B cell (primary cell): ENCODE measurements at regions not wholly inside any gene's neighbourhood (a gene's known extent, or its start where the extent isn't known, plus 50 kb on each side); places are given as distances from the start of the nearest gene placed in this dataset.

Experiments used
- ATAC-seq: fragments of 200-7000 bp; cut with Tn5 transposase; one replicate; pipeline ENCODE4 v1.10.0; 2021; ENCODE audit warnings: low read depth, mild to moderate bottlenecking, moderate number of reproducible peaks, moderate library complexity
- CTCF ChIA-PET: fragments of 350-600 bp; sonication (Branson Sonifier 250); formaldehyde crosslinking; loops from one replicate; lab custom pipeline; 2021; ENCODE audit warnings: antibody characterized with exemption, inconsistent platforms; lab: Charles Lee
- POLR2A ChIA-PET: fragments of 350-600 bp; sonication (Branson Sonifier 250); formaldehyde crosslinking; loops from one replicate; lab custom pipeline; 2021; ENCODE audit warnings: antibody characterized with exemption; lab: Charles Lee
- DNase-seq: peaks from one replicate; pipeline ENCODE4 v3.0.0; 2013
- H2AFZ ChIP-seq: 2 replicates; pipeline ENCODE4 v1.6.1; 2012; ENCODE audit warnings: mild to moderate bottlenecking, low read depth, low read length; ENCODE audit not compliant: insufficient read depth, poor library complexity, severe bottlenecking
- H3K27ac ChIP-seq, 2 donors: 1 replicate in 1 of 2; 2 replicates in 1 of 2; pipeline ENCODE4 v1.5.1; 2012 to 2013; ENCODE audit warnings: low read length in 2 of 2, mild to moderate bottlenecking in 2 of 2, moderate library complexity in 1 of 2
- H3K27me3 ChIP-seq, 4 experiments: fragments of 200-600 bp in 1 of 4; sonication (generic) in 1 of 4; replicated peaks in 1 of 4; 1 replicate in 2 of 4; 2 replicates in 2 of 4; pipeline versions ENCODE4 v1.6.1 to v1.7.0; 2013 to 2016; ENCODE audit warnings: low read length in 3 of 4, mild to moderate bottlenecking in 2 of 4, mixed read lengths in 1 of 4, moderate library complexity in 1 of 4; ENCODE audit not compliant: insufficient read depth in 4 of 4, control insufficient read depth in 3 of 4; ENCODE audit errors: control extremely low read depth in 1 of 4
- H3K36me3 ChIP-seq, 2 experiments: replicated peaks in 1 of 2; 1 replicate in 1 of 2; 2 replicates in 1 of 2; pipeline versions ENCODE4 v1.6.1 to v1.7.1; 2013; ENCODE audit warnings: low read length in 1 of 2; ENCODE audit not compliant: insufficient read depth in 2 of 2, control insufficient read depth in 1 of 2; ENCODE audit errors: control extremely low read depth in 1 of 2, extremely low read depth in 1 of 2
- H3K4me1 ChIP-seq, 2 donors: fragments of 200-600 bp in 1 of 2; sonication (generic) in 1 of 2; 1 replicate in 1 of 2; 2 replicates in 1 of 2; pipeline versions ENCODE4 v1.5.1 to v1.6.1; 2013 to 2017; ENCODE audit warnings: low read length in 2 of 2; ENCODE audit not compliant: control insufficient read depth in 2 of 2, insufficient read depth in 2 of 2
- H3K4me2 ChIP-seq: replicated peaks from 2 replicates; pipeline ENCODE3; 2012; ENCODE audit warnings: mild to moderate bottlenecking, low read depth, low read length; ENCODE audit not compliant: poor library complexity, severe bottlenecking
- H3K4me3 ChIP-seq, 5 experiments: fragments of 200-600 bp in 1 of 5; sonication (generic) in 1 of 5; 1 replicate in 3 of 5; 2 replicates in 2 of 5; pipeline versions ENCODE4 v1.5.1 to v1.7.0; 2011 to 2016; ENCODE audit warnings: low read length in 4 of 5, mild to moderate bottlenecking in 4 of 5, low read depth in 2 of 5, control low read depth in 1 of 5, moderate library complexity in 1 of 5; ENCODE audit not compliant: insufficient read depth in 1 of 5; ENCODE audit errors: control extremely low read depth in 1 of 5, extremely low read depth in 1 of 5
- H3K79me2 ChIP-seq: fragments of 200-600 bp; sonication (generic); one replicate; pipeline ENCODE4 v1.6.0; 2016; ENCODE audit warnings: low read length; ENCODE audit not compliant: control insufficient read depth, insufficient read depth
- H3K9ac ChIP-seq: fragments of 200-600 bp; sonication (generic); 2 replicates; pipeline ENCODE4 v1.6.1; 2017; ENCODE audit warnings: mild to moderate bottlenecking, low read length, moderate library complexity
- H3K9me3 ChIP-seq, 3 donors: one replicate each; pipeline versions ENCODE4 v1.6.1 to v1.7.1; 2013; ENCODE audit warnings: low read length in 2 of 3; ENCODE audit not compliant: control insufficient read depth in 2 of 3, insufficient read depth in 1 of 3; ENCODE audit errors: control extremely low read depth in 1 of 3
- H4K20me1 ChIP-seq: 2 replicates; pipeline ENCODE4 v1.6.0; 2012; ENCODE audit warnings: mild to moderate bottlenecking, low read length; ENCODE audit not compliant: insufficient read depth, control insufficient read depth, poor library complexity, severe bottlenecking
- H3K27ac Mint-ChIP-seq: one replicate; pipeline ENCODE4 v1.8.0; 2021; ENCODE audit warnings: mixed read lengths
- H3K27me3 Mint-ChIP-seq: one replicate; pipeline ENCODE4 v1.8.0; 2021; ENCODE audit warnings: mixed read lengths
- H3K4me1 Mint-ChIP-seq: one replicate; pipeline ENCODE4 v1.8.0; 2021; ENCODE audit warnings: mixed read lengths
- H3K4me3 Mint-ChIP-seq: one replicate; pipeline ENCODE4 v1.8.0; 2021; ENCODE audit warnings: mixed read lengths
- H3K9me3 Mint-ChIP-seq: one replicate; pipeline ENCODE4 v1.8.0; 2022; ENCODE audit warnings: mixed read lengths; ENCODE audit not compliant: insufficient read depth
- EZH2 ChIP-seq: IDR thresholded peaks from 2 replicates; pipeline ENCODE4 v1.6.1; 2012; ENCODE audit warnings: borderline replicate concordance, low read depth, mild to moderate bottlenecking, moderate library complexity, low read length; ENCODE audit not compliant: insufficient read depth, poor library complexity, severe bottlenecking
- WGBS: methylation state at CpG from one replicate; pipeline ENCODE4 v1.1.5; 2013; ENCODE audit warnings: missing lambda C conversion rate; ENCODE audit not compliant: insufficient coverage; 5-methylcytosine and 5-hydroxymethylcytosine counted together
- intact Hi-C: fragments of 100-400 bp; cut with micrococcal nuclease; formaldehyde crosslinking; loops from one replicate; pipeline ENCODE4 v1.10.0; 2022
- TF ChIP-seq, protein P1 (sequence below): fragments of 200-600 bp; IDR thresholded peaks from one replicate; pipeline ENCODE4 v1.8.0; 2022; ENCODE audit warnings: antibody characterized with exemption, mild to moderate bottlenecking

DNA sequence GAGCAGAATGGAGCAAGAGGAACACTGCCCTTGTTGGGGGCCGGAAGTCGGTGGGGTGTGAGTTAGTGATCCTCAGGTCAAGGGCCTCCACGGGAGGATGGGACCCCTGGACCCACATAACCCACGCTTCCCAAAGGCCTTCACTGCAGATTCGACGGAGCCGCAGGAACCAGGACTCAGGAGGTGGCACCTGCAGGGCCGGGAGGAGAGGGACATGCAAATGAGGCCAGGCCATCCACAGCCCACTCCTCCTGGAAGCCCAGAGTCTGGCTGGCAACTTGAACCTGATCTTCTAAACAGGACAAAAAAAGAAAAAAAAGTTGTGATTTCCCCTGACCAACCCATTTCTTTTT is 299.9 kb downstream of the SOX9 start:
- Mint-ChIP-seq H3K9me3 (peaks cover 9% of the 10 kb centered on the region), H3K27ac (no peak overlapping the region), H3K27me3 (no peaks in the 10 kb centered on the region), H3K4me1 (peaks cover 40% of the 10 kb centered on the region), H3K4me3 (peak overlapping the region; percentile 6)
- intact Hi-C loops, result no loop called here
- no peak overlapping the region for H3K4me3 ChIP-seq
- POLR2A ChIA-PET, result no interaction called here
- peaks cover 3 to 9% (median 8%) of the 10 kb centered on the region in 3 donors for H3K9me3 ChIP-seq
- H3K36me3 ChIP-seq, result no peaks in the 10 kb centered on the region
- H3K4me1 ChIP-seq, result peaks cover 0 to 32% of the 10 kb centered on the region in 2 donors
- H3K27me3 ChIP-seq, result no peaks in the 10 kb centered on the region
- TF ChIP-seq, protein P1, sequence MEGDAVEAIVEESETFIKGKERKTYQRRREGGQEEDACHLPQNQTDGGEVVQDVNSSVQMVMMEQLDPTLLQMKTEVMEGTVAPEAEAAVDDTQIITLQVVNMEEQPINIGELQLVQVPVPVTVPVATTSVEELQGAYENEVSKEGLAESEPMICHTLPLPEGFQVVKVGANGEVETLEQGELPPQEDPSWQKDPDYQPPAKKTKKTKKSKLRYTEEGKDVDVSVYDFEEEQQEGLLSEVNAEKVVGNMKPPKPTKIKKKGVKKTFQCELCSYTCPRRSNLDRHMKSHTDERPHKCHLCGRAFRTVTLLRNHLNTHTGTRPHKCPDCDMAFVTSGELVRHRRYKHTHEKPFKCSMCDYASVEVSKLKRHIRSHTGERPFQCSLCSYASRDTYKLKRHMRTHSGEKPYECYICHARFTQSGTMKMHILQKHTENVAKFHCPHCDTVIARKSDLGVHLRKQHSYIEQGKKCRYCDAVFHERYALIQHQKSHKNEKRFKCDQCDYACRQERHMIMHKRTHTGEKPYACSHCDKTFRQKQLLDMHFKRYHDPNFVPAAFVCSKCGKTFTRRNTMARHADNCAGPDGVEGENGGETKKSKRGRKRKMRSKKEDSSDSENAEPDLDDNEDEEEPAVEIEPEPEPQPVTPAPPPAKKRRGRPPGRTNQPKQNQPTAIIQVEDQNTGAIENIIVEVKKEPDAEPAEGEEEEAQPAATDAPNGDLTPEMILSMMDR, result no peak
- no peak for TF ChIP-seq EZH2
- H3K4me2 ChIP-seq, result no peak overlapping the region
- no peaks in the 10 kb centered on the region for H3K79me2 ChIP-seq
- H4K20me1 ChIP-seq, result no peaks in the 10 kb centered on the region
- DNase-seq (no peak), ATAC-seq (no peak)
- H2AFZ ChIP-seq, result no peak overlapping the region
- no peak overlapping the region for H3K27ac ChIP-seq
- WGBS, result 78% methylated on average over 6 of the region's 8 CpGs
- no peak overlapping the region for H3K9ac ChIP-seq
- CTCF ChIA-PET, result no interaction called here

DNA sequence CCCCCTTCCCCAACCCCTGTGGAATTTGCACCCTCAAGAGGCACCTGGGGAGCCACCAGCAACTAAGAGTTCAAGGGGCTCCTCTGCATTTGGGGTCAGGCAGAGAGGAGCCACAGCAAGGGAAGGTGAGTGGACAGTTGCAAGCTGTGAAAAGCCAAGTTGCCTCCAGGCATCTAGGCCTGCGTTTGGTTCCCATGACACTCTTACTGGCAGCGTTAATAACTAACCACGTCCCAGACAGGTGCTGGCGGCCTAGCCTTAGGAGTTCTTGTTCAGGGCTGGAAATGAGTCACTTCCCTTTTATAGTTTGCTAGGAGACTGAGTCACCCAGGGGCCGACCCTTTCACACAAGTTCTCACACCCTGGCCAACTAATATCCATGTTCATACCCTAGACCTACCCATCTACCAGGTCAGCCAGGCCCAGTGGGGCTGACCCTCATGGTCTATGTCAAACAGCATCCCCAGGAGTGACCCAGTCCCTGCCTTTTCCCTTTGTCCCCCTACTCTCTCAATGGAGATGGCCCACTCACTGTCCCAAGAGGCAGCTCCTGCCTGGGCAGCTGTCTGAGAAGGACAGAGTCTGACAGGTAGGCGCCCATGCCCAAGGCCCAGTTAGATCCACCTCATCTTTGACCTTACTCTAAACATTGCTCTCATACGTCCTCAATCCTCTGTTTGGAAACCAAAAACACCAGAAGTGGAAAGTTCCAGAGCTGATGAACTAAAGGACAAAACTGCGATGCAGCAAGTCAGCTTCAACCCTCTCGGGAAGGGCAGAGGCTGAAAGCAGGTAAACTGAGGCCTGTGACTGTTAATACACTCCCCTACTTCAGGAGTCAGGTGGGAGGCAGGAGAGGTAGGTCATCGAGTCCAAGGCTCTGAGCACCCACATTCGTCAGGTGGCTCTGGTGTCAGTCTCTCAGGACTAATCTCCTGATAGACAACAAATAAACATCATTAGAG is 300.6 kb downstream of the SOX9 start:
- H3K27ac Mint-ChIP-seq, result peak overlapping the region; percentile 80
- peak overlapping the region; percentile 49 for H3K4me3 Mint-ChIP-seq
- no peaks in the 10 kb centered on the region for H4K20me1 ChIP-seq
- POLR2A ChIA-PET, result no interaction called here
- no peak overlapping the region for H2AFZ ChIP-seq
- H3K27ac ChIP-seq, result no peak overlapping the region
- CTCF ChIA-PET, result no interaction called here
- H3K36me3 ChIP-seq, result no peaks in the 10 kb centered on the region
- peaks cover 3 to 9% (median 5%) of the 10 kb centered on the region in 3 donors for H3K9me3 ChIP-seq
- peak; percentile 23 for ATAC-seq
- 56% methylated on average over 11 of the region's 11 CpGs for WGBS
- H3K9me3 Mint-ChIP-seq, result peaks cover 9% of the 10 kb centered on the region
- H3K4me3 ChIP-seq, result no peak overlapping the region
- H3K79me2 ChIP-seq, result no peaks in the 10 kb centered on the region
- peak; percentile 21 for DNase-seq
- peaks cover 40% of the 10 kb centered on the region for H3K4me1 Mint-ChIP-seq
- H3K27me3 Mint-ChIP-seq, result no peaks in the 10 kb centered on the region
- H3K9ac ChIP-seq, result no peak overlapping the region
- intact Hi-C loops, result no loop called here
- H3K27me3 ChIP-seq, result no peaks in the 10 kb centered on the region
- no peak overlapping the region for H3K4me2 ChIP-seq
- H3K4me1 ChIP-seq, result peaks cover 0 to 32% of the 10 kb centered on the region in 2 donors
- no peak for TF ChIP-seq EZH2
- TF ChIP-seq, protein P1, result no peak
